ENCODE measurements at regions not wholly inside any gene's neighbourhood (a gene's known extent, or its start where the extent isn't known, plus 50 kb on each side); places are given as distances from the start of the nearest gene placed in this dataset.
"Not testable (repeated sequence)": the region's sequence is repeated elsewhere in the genome, so short reads cannot be mapped to it uniquely, and the experiment has no call there.

DNA sequence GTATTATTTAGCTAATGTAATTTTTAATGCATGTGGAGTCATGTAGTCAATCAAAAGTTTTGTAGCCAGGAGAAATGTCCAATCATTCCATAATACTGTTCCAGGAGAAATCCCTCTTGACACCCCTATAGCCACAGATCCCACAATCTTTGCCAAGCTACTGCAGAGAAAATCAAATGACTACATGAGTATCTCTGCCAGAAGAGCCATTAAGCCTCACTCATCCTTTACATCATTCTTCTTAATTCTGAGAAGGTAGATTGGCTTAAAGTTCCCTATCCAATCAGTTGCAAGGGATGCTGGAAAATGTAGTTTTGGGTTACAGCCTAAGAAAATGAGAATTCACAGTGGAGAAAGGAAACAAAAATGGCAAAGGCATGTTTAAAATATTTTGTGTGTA lies 502.1 kb downstream of the ZBBX start:
- Histone ChIP-seq H3K4me1 (ENCODE audit: control insufficient read depth, insufficient read depth, low read length) (no peaks in the 10 kb centered on the region), H3K4me3 (ENCODE audit: low read depth, low read length) (no peak overlapping the region), H3K36me3 (ENCODE audit: control insufficient read depth, insufficient read depth, low read length) (no peaks in the 10 kb centered on the region), H3K27me3 (ENCODE audit: control insufficient read depth, insufficient read depth, low read length) (no peaks in the 10 kb centered on the region), H3K9me3 (ENCODE audit: control insufficient read depth, insufficient read depth, low read length) (no peaks in the 10 kb centered on the region), H3K9ac (ENCODE audit: low read depth, low read length) (no peak overlapping the region)

DNA sequence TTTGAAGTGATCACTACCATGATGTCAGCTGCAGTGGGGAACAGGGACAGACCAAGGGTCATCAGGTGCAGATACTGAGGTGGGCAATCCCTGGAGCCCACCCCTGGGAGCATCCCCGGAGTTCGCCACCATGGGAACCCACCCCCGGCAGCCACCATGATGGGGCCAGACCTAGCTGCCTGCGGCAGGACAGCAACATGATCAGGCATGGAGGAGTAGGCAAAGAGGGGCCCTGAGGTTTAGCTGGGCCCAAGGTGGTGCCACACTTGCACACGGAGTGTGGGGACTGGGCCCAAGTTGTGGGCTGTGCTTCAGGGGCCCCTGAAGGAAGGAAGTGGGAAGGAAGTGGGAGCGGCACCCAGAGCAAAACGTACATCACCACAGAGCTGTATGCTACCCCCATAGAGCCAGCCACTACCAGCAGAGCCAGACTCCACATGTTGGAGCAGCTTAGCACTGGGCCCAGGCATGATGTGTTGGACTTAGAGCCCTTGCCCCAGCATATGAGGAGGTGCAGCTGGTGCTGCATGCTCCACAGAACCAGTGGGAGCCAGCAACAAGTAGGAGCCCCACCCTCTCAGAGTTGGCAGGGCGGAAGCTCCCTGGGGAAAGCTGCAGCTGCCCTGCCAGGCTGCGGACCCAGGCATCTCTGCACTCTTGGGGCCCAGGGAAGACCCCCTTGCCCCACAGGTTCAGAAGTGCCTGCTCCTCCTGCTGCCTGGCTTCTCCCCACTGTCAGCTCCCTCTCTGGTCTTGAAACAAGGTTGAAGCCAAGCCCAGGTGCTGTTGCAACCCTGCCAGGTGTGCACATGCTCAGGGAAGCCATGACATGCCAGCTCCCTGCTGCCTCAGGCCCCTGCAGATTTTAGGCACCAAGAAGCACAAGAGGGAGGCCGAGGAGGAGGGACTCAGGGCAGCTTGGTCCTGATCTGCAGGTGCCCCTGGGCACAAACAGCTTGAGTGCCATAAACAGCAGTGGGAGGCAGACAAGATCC lies 515.3 kb downstream of the ZBBX start:
- Histone ChIP-seq H3K36me3 (ENCODE audit: control insufficient read depth, insufficient read depth, low read length) (no peaks in the 10 kb centered on the region), H3K9me3 (ENCODE audit: control insufficient read depth, insufficient read depth, low read length) (no peaks in the 10 kb centered on the region), H3K27me3 (ENCODE audit: control insufficient read depth, insufficient read depth, low read length) (no peaks in the 10 kb centered on the region), H3K9ac (ENCODE audit: low read depth, low read length) (no peak overlapping the region), H3K4me3 (ENCODE audit: low read depth, low read length) (no peak overlapping the region), H3K4me1 (ENCODE audit: control insufficient read depth, insufficient read depth, low read length) (no peaks in the 10 kb centered on the region)

DNA sequence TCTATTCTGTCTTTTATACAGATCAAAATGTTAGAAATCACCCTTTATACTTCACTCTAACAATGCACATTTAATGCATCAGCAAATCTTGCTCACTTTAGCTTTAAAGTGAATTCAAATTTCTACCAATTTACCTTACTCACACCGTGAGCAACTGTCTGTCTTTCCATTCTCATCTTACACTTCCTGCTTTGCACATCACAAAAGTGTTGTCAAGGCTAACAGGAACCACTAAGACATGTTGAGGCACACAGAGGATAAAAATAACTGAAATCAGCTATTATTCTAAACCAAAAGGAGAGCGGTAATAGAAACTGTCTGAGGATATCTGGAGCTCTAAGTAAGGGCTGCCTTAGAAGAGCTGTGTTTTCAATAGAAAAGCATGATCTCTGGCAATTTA lies 519.9 kb downstream of the ZBBX start:
- Histone ChIP-seq H3K4me3 (ENCODE audit: low read depth, low read length) (no peak overlapping the region), H3K36me3 (ENCODE audit: control insufficient read depth, insufficient read depth, low read length) (no peaks in the 10 kb centered on the region), H3K4me1 (ENCODE audit: control insufficient read depth, insufficient read depth, low read length) (no peaks in the 10 kb centered on the region), H3K9ac (ENCODE audit: low read depth, low read length) (no peak overlapping the region), H3K27me3 (ENCODE audit: control insufficient read depth, insufficient read depth, low read length) (no peaks in the 10 kb centered on the region), H3K9me3 (ENCODE audit: control insufficient read depth, insufficient read depth, low read length) (no peaks in the 10 kb centered on the region)

DNA sequence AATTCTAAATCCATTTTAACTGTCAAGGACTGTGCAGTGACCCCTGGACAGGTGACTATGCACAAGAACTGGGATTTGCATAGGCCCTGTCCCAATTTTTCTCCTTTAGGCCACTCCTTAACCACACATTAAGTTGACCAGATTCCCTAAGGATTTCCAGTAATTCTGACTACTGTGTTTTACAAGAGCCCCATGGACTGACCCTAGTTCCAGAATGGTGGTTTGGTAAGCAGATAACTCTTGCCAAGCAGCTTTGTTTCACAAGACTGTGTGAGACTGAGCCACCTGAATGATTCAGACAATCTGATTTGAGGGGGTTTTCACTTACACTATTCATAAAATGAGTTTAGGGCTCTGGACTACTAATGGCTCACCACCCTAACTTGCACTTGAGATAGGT lies 535.8 kb downstream of the ZBBX start:
- Histone ChIP-seq H3K9me3 (ENCODE audit: control insufficient read depth, insufficient read depth, low read length) (no peaks in the 10 kb centered on the region), H3K27me3 (ENCODE audit: control insufficient read depth, insufficient read depth, low read length) (no peaks in the 10 kb centered on the region), H3K9ac (ENCODE audit: low read depth, low read length) (no peak overlapping the region), H3K4me1 (ENCODE audit: control insufficient read depth, insufficient read depth, low read length) (no peaks in the 10 kb centered on the region), H3K4me3 (ENCODE audit: low read depth, low read length) (no peak overlapping the region), H3K36me3 (ENCODE audit: control insufficient read depth, insufficient read depth, low read length) (no peaks in the 10 kb centered on the region)

DNA sequence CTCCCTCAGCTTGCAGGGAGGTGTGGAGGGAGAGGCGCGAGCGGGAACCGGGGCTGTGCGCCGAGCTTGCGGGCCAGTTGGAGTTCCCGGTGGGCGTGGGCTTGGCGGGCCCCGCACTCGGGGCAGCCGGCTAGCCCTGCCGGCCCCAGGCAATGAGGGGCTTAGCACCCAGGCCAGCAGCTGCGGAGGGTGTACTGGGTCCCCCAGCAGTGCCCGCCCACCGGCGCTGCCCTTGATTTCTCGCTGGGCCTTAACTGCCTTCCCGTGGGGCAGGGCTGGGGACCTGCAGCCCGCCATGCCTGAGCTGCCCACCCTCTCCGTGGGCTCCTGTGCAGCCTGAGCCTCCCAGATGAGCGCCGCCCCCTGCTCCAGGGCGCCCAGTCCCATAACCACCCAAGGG lies 537.3 kb downstream of the ZBBX start:
- H3K27me3 ChIP-seq (ENCODE audit: control insufficient read depth, insufficient read depth, low read length); H3K9ac ChIP-seq (ENCODE audit: low read depth, low read length); H3K4me1 ChIP-seq (ENCODE audit: control insufficient read depth, insufficient read depth, low read length); H3K4me3 ChIP-seq (ENCODE audit: low read depth, low read length); H3K9me3 ChIP-seq (ENCODE audit: control insufficient read depth, insufficient read depth, low read length); H3K36me3 ChIP-seq (ENCODE audit: control insufficient read depth, insufficient read depth, low read length): not testable (repeated sequence)

DNA sequence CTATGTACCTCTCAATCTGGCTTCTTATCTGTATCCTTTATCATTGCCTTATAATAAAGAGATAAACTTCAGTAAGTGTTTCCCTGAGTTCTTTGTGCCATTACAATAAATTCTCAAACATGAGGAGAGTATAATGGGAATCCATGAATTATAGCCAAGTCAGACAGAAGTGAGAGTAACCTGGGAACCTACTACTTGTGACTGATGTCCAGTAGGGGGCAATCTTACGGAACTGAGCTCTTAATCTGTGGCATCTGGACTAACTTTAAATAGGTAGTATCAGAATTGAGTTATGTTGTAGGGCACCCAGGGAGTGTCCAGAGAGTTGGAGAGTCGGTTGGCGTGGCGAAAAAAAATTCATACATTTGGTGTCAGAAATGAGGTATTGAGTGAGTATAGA lies 542.6 kb downstream of the ZBBX start:
- Histone ChIP-seq H3K4me1 (ENCODE audit: control insufficient read depth, insufficient read depth, low read length) (no peaks in the 10 kb centered on the region), H3K4me3 (ENCODE audit: low read depth, low read length) (no peak overlapping the region), H3K27me3 (ENCODE audit: control insufficient read depth, insufficient read depth, low read length) (no peaks in the 10 kb centered on the region), H3K9me3 (ENCODE audit: control insufficient read depth, insufficient read depth, low read length) (no peaks in the 10 kb centered on the region), H3K9ac (ENCODE audit: low read depth, low read length) (no peak overlapping the region), H3K36me3 (ENCODE audit: control insufficient read depth, insufficient read depth, low read length) (no peaks in the 10 kb centered on the region)

DNA sequence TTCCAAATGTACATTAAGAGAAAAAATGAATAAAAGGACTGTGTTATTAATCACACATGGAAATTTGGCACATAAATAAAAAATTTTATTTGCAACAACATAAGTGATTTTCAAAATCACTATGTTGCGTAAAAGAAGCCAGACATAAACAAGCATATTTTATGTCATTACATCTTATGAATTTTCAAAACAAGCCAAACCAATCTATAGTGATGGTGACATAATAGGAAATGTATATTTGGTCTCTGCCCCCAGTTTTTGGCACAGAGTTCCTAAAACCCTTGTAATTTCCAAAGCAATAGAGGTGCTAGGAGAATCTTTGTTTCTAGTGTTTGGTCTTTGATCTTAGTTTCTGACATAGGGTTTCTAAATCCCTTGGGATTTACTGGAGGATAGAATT lies 543.3 kb downstream of the ZBBX start:
- no peaks in the 10 kb centered on the region for H3K4me1 ChIP-seq (ENCODE audit: control insufficient read depth, insufficient read depth, low read length)
- no peak overlapping the region for H3K4me3 ChIP-seq (ENCODE audit: low read depth, low read length)
- H3K9ac ChIP-seq (ENCODE audit: low read depth, low read length): no peak overlapping the region
- no peaks in the 10 kb centered on the region for H3K9me3 ChIP-seq (ENCODE audit: control insufficient read depth, insufficient read depth, low read length)
- no peaks in the 10 kb centered on the region for H3K27me3 ChIP-seq (ENCODE audit: control insufficient read depth, insufficient read depth, low read length)
- H3K36me3 ChIP-seq (ENCODE audit: control insufficient read depth, insufficient read depth, low read length): no peaks in the 10 kb centered on the region

DNA sequence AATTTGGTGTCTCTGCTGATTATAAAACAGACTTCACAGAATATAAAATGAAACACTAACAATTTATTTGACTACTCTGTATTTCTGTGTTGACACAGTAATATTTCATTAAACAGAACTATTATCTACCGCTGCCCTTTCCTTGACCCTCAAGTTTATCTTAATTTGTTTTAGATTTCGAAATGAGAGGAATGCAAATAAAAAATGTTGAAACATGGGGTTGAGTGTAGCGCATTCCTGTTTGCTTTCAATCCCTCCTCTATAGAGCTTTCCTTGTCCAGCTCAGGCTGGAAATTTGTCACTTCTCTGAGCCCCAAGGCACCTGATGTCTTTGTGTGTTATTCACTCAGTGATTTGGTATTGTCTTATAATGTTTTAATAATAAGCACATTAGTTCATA lies 550.2 kb downstream of the ZBBX start:
- Histone ChIP-seq H3K4me1 (ENCODE audit: control insufficient read depth, insufficient read depth, low read length) (no peaks in the 10 kb centered on the region), H3K4me3 (ENCODE audit: low read depth, low read length) (no peak overlapping the region), H3K9ac (ENCODE audit: low read depth, low read length) (no peak overlapping the region), H3K36me3 (ENCODE audit: control insufficient read depth, insufficient read depth, low read length) (no peaks in the 10 kb centered on the region), H3K27me3 (ENCODE audit: control insufficient read depth, insufficient read depth, low read length) (no peaks in the 10 kb centered on the region), H3K9me3 (ENCODE audit: control insufficient read depth, insufficient read depth, low read length) (no peaks in the 10 kb centered on the region)

DNA sequence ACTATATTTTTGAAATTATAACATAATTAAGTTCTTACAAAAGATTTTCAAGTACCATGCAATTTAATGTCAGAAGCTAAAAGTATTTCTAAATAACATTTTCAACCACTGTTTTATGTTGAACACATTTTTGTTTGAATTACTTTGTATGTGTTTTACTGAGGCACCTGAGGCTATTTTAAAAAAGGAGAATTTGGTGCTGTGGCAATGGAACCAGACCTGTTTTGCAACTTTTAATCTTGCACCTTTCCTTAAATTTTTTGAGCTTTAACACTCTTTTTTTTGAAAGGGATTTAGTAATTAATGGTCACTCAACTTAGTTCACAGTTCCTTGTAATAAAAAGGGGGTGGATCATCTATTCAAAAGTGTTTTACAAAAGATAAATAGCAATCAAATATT lies 561.6 kb downstream of the ZBBX start:
- H3K4me3 ChIP-seq (ENCODE audit: low read depth, low read length): no peak overlapping the region
- no peaks in the 10 kb centered on the region for H3K9me3 ChIP-seq (ENCODE audit: control insufficient read depth, insufficient read depth, low read length)

DNA sequence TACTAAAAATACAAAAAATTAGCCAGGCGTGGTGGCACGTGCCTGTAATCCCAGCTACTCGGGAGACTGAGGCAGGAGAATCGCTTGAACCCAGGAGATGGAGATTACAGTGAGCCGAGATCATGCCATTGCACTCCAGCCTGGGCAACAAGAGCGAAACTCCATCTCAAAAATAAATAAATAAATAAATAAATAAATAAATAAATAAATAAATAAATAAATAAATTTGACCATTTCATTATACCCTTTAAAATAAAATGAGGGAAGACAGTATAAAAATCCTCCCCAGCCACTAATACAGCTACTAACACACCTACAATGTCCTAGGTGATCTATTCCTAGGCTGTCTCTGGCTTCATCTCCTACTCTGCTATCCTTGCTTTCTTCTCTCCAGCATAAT lies 562.8 kb downstream of the ZBBX start:
- H3K9me3 ChIP-seq (ENCODE audit: control insufficient read depth, insufficient read depth, low read length); H3K36me3 ChIP-seq (ENCODE audit: control insufficient read depth, insufficient read depth, low read length); H3K9ac ChIP-seq (ENCODE audit: low read depth, low read length); H3K4me1 ChIP-seq (ENCODE audit: control insufficient read depth, insufficient read depth, low read length); H3K27me3 ChIP-seq (ENCODE audit: control insufficient read depth, insufficient read depth, low read length); H3K4me3 ChIP-seq (ENCODE audit: low read depth, low read length): not testable (repeated sequence)

More for the DNA sequence above, 561.6 kb downstream of the ZBBX start:
- Histone ChIP-seq H3K9ac (ENCODE audit: low read depth, low read length) (no peak overlapping the region), H3K27me3 (ENCODE audit: control insufficient read depth, insufficient read depth, low read length) (no peaks in the 10 kb centered on the region), H3K36me3 (ENCODE audit: control insufficient read depth, insufficient read depth, low read length) (no peaks in the 10 kb centered on the region), H3K4me1 (ENCODE audit: control insufficient read depth, insufficient read depth, low read length) (no peaks in the 10 kb centered on the region)

DNA sequence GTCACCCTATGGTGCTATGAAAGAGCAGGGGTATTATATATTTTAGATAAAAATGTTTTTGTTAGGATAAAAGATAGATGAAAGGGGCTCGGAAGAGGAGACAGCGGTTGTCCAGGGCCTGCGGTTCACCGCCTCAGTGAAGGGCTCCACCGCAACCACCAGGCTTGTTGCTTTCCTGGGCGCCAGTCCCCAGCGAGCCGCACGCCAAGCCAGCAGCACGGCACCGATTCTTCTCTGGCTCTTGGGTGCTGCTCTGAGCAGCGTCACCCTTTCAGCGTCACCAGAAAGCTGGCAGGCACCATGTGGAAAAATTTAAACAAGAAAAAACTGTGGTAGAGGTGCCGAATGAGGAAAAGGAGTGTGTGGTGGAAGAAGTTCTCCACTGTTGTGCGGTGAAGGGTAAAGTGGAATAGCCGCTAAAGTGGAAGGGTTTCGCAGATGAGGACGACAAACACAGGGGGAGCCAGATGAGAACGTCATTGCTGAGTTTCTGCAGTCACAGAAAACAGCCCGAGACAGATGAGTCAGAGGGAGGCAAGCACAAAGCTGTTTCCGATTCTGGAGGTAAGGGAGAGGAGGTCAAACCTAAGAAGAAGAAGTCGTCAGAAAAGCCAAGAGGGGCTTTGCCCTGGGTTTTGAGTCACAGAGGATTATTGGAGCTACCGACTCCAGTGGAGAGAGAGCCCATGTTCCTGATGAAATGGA lies 569.2 kb downstream of the ZBBX start:
- Histone ChIP-seq H3K9me3 (ENCODE audit: control insufficient read depth, insufficient read depth, low read length) (no peaks in the 10 kb centered on the region), H3K36me3 (ENCODE audit: control insufficient read depth, insufficient read depth, low read length) (no peaks in the 10 kb centered on the region), H3K27me3 (ENCODE audit: control insufficient read depth, insufficient read depth, low read length) (no peaks in the 10 kb centered on the region), H3K4me3 (ENCODE audit: low read depth, low read length) (no peak overlapping the region), H3K4me1 (ENCODE audit: control insufficient read depth, insufficient read depth, low read length) (no peaks in the 10 kb centered on the region), H3K9ac (ENCODE audit: low read depth, low read length) (no peak overlapping the region)

DNA sequence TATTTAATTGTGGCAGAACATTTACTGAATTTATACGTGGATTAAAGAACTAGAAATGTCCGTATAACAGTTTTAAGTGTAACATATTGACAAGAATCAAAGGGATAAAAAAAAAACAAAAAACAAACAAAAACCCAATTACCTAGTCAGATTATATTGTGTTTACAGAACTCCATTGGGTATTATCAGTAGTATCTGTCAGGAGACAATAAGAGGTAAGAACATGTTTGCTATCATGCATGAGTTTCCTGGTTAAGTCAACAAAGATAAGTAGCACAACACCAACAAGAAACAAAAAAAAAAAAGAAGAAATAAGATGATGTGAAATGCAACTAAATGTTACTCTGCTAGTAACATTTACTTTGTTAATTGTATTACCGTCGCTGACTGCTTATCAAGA lies 570.6 kb downstream of the ZBBX start:
- no peaks in the 10 kb centered on the region for H3K4me1 ChIP-seq (ENCODE audit: control insufficient read depth, insufficient read depth, low read length)
- no peaks in the 10 kb centered on the region for H3K9me3 ChIP-seq (ENCODE audit: control insufficient read depth, insufficient read depth, low read length)
- no peaks in the 10 kb centered on the region for H3K36me3 ChIP-seq (ENCODE audit: control insufficient read depth, insufficient read depth, low read length)
- no peak overlapping the region for H3K4me3 ChIP-seq (ENCODE audit: low read depth, low read length)
- no peaks in the 10 kb centered on the region for H3K27me3 ChIP-seq (ENCODE audit: control insufficient read depth, insufficient read depth, low read length)
- H3K9ac ChIP-seq (ENCODE audit: low read depth, low read length): no peak overlapping the region
